Parathyroid adenoma (tissue), 2 donors: ENCODE measurements at regions not wholly inside any gene's neighbourhood (a gene's known extent, or its start where the extent isn't known, plus 50 kb on each side); places are given as distances from the start of the nearest gene placed in this dataset.

Source experiments
- H2AFZ ChIP-seq: fragments of 300-600 bp; sonication (generic); one replicate; pipeline ENCODE4 v1.7.0; 2017; ENCODE audit warnings: antibody characterized with exemption, mild to moderate bottlenecking
- H3K27ac ChIP-seq: fragments of 300-600 bp; sonication (generic); one replicate; pipeline ENCODE4 v1.7.0; 2017
- H3K27me3 ChIP-seq: fragments of 300-600 bp; sonication (generic); one replicate; pipeline ENCODE4 v1.7.0; 2017; ENCODE audit warnings: low read length; ENCODE audit not compliant: control insufficient read depth, insufficient read depth
- H3K36me3 ChIP-seq: fragments of 300-600 bp; sonication (generic); one replicate; pipeline ENCODE4 v1.7.0; 2017; ENCODE audit warnings: low read length; ENCODE audit not compliant: control insufficient read depth, insufficient read depth
- H3K4me1 ChIP-seq: fragments of 300-600 bp; sonication (generic); one replicate; pipeline ENCODE4 v1.7.0; 2017; ENCODE audit warnings: control low read depth
- H3K4me2 ChIP-seq: fragments of 300-600 bp; sonication (generic); one replicate; pipeline ENCODE4 v1.7.0; 2017; ENCODE audit warnings: low read length
- H3K4me3 ChIP-seq: fragments of 300-600 bp; sonication (generic); one replicate; pipeline ENCODE4 v1.7.0; 2017; ENCODE audit warnings: low read depth, low read length
- H3K79me2 ChIP-seq: fragments of 300-600 bp; sonication (generic); one replicate; pipeline ENCODE4 v1.7.0; 2017; ENCODE audit warnings: control low read depth
- H3K9ac ChIP-seq: fragments of 300-600 bp; sonication (generic); one replicate; pipeline ENCODE4 v1.7.0; 2017; ENCODE audit warnings: mild to moderate bottlenecking
- H3K9me3 ChIP-seq: fragments of 300-600 bp; sonication (generic); one replicate; pipeline ENCODE4 v1.7.0; 2017; ENCODE audit warnings: low read length; ENCODE audit not compliant: control insufficient read depth
- TF ChIP-seq, protein P1 (sequence below): fragments of 300-600 bp; sonication (generic); IDR thresholded peaks from one replicate; pipeline ENCODE4 v1.7.0; 2017; ENCODE audit warnings: antibody characterized with exemption, mild to moderate bottlenecking
- donor health status: primary hyperparathyroidism.

DNA sequence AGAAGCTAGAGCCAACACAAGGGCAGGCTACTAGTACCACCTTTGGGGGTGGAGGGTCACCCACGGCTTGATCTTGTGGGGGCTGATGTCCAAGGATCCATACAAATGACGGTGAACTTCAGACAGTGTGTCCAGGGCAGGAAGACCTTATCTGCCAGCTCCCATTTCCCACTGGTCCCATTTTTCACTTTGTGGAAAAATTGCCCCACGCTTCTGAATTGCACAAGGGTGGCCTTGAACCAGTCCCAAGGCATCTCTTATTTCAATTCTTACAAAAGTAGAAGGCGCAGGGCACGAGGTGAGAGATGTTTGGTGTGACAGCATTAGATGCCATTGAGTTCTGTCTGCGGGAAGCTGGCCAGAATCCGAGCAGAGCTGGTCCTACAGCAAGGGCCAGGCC, 252.7 kb upstream of the CELF2 start:
- Histone ChIP-seq H3K4me3 (no peak overlapping the region), H3K4me2 (no peak overlapping the region), H3K36me3 (no peaks in the 10 kb centered on the region), H3K27ac (no peak overlapping the region), H2AFZ (no peak overlapping the region), H3K9me3 (no peaks in the 10 kb centered on the region), H3K9ac (no peak overlapping the region), H3K4me1 (no peaks in the 10 kb centered on the region), H3K79me2 (no peaks in the 10 kb centered on the region), H3K27me3 (no peaks in the 10 kb centered on the region)
- TF ChIP-seq, protein P1, sequence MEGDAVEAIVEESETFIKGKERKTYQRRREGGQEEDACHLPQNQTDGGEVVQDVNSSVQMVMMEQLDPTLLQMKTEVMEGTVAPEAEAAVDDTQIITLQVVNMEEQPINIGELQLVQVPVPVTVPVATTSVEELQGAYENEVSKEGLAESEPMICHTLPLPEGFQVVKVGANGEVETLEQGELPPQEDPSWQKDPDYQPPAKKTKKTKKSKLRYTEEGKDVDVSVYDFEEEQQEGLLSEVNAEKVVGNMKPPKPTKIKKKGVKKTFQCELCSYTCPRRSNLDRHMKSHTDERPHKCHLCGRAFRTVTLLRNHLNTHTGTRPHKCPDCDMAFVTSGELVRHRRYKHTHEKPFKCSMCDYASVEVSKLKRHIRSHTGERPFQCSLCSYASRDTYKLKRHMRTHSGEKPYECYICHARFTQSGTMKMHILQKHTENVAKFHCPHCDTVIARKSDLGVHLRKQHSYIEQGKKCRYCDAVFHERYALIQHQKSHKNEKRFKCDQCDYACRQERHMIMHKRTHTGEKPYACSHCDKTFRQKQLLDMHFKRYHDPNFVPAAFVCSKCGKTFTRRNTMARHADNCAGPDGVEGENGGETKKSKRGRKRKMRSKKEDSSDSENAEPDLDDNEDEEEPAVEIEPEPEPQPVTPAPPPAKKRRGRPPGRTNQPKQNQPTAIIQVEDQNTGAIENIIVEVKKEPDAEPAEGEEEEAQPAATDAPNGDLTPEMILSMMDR, result no peak

DNA sequence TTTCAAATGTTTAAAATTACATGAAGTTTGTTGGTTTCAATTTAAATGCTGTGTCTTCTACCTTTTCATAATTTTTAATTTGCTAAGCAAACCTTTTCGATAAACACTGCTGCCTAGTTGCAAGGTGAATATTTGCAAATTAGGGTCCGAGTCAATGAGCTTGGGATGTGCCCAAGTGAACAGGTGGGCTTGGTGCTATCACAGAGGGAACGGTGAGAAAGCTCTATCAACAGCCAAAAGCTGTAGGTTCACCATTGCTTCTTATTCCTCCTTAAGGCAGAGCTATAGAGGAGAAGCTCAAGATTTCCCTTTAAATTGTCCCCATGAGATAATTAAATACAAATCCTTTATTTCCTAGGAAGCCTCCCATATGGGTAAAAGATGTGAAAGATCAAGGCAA, 245.3 kb upstream of the CELF2 start:
- Histone ChIP-seq H3K9ac (no peak overlapping the region), H3K36me3 (no peaks in the 10 kb centered on the region), H3K27ac (no peak overlapping the region), H3K79me2 (no peaks in the 10 kb centered on the region), H3K9me3 (no peaks in the 10 kb centered on the region), H3K4me2 (no peak overlapping the region), H2AFZ (no peak overlapping the region), H3K4me3 (no peak overlapping the region), H3K4me1 (no peaks in the 10 kb centered on the region), H3K27me3 (no peaks in the 10 kb centered on the region)
- TF ChIP-seq, protein P1, result no peak

DNA sequence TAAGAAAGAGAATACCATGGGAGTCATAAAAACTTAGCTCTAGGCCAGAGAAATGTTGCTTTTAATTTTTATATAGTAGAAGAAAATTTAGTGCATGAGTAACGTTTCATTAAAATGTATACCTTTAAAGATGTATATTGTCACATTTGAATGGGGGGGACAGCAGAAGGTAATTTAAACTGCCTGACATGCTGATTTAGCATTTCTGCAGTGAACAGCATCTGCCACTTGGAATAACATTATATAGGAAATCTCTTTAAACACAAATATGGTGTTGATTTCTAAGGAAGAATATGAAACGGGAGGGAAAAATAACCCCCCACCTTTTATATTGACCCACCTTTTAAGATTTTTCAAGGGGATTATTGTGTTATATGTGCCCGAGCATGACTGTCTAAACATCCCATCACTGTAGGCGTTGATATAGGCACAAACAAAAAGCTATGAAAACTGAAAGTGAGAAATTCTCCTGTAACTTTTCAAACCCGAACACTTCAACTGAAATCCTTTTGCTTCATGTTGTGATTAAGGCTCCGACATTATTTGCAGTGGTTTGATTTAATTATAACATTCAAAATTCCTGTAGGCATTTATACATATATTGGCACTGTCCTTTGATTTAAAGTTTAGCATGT, 244.7 kb upstream of the CELF2 start:
- H3K27ac ChIP-seq, result no peak overlapping the region
- no peaks in the 10 kb centered on the region for H3K36me3 ChIP-seq
- no peak overlapping the region for H3K9ac ChIP-seq
- H2AFZ ChIP-seq, result no peak overlapping the region
- TF ChIP-seq, protein P1, result no peak
- H3K27me3 ChIP-seq, result no peaks in the 10 kb centered on the region
- H3K4me2 ChIP-seq, result no peak overlapping the region
- H3K79me2 ChIP-seq, result no peaks in the 10 kb centered on the region
- H3K4me1 ChIP-seq, result no peaks in the 10 kb centered on the region
- H3K4me3 ChIP-seq, result no peak overlapping the region
- H3K9me3 ChIP-seq, result no peaks in the 10 kb centered on the region

DNA sequence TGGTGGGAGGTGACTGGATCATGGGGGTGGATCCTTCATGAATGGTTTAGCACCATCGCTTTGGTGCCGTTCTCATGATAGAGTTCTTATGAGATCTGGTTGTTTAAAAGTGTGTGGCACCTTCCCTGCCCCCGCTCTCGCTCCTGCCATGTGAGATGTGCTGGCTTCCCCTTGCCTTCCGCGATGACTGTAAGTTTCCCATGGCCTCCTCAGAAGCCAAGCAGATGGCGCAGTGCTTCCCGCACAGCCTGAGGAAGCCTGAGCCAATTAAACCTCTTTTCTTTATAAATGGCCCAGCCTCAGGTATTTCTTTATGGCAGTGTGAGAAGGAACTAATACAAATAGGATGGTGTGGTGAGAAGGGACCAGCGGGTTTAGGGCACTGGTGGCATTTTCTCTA, 243.3 kb upstream of the CELF2 start:
- Histone ChIP-seq H3K79me2 (no peaks in the 10 kb centered on the region), H3K27ac (no peak overlapping the region), H3K4me2 (no peak overlapping the region), H3K27me3 (no peaks in the 10 kb centered on the region), H2AFZ (no peak overlapping the region), H3K36me3 (no peaks in the 10 kb centered on the region), H3K4me3 (no peak overlapping the region), H3K9ac (no peak overlapping the region), H3K4me1 (no peaks in the 10 kb centered on the region), H3K9me3 (no peaks in the 10 kb centered on the region)
- TF ChIP-seq, protein P1, result no peak

DNA sequence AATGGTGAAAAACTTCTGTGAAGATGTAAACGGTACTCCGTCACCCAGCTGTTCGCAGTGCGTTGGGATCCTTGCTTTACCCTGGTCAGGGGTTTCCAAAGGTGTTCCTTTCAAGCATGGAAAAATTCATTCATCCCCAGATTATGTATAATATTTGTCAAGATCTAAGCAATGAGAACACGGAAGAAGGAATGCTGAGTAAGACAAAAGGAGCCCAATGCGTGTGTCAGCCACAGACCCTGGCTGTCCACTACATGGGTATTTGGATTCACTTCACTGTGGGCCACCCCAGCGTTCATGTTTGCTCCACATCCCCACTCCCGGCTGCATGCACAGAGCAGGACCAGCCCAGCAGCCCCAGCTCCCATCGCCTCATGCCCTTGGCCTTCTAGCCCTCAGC, 241.3 kb upstream of the CELF2 start:
- H3K79me2 ChIP-seq, result no peaks in the 10 kb centered on the region
- no peaks in the 10 kb centered on the region for H3K36me3 ChIP-seq
- H2AFZ ChIP-seq, result no peak overlapping the region
- no peaks in the 10 kb centered on the region for H3K27me3 ChIP-seq
- no peak overlapping the region for H3K4me3 ChIP-seq
- no peaks in the 10 kb centered on the region for H3K4me1 ChIP-seq
- TF ChIP-seq, protein P1, result no peak
- no peak overlapping the region for H3K4me2 ChIP-seq
- H3K9me3 ChIP-seq, result no peaks in the 10 kb centered on the region
- H3K9ac ChIP-seq, result no peak overlapping the region
- H3K27ac ChIP-seq, result no peak overlapping the region
